H1 (cell line): ENCODE measurements at regions not wholly inside any gene's neighbourhood (a gene's known extent, or its start where the extent isn't known, plus 50 kb on each side); places are given as distances from the start of the nearest gene placed in this dataset.

ENCODE experiments used
- ATF3 ChIP-seq: IDR thresholded peaks from 2 replicates; pipeline ENCODE4 v1.6.1; 2011; ENCODE audit warnings: low read depth, mild to moderate bottlenecking, low read length; ENCODE audit not compliant: insufficient read depth
- CHD7 ChIP-seq: fragments of 300-600 bp; sonication (generic); IDR thresholded peaks from 2 replicates; pipeline ENCODE4 v1.7.1; 2012; ENCODE audit warnings: low read length, moderate library complexity, mild to moderate bottlenecking, inconsistent platforms; ENCODE audit not compliant: insufficient replicate concordance
- JUN ChIP-seq: IDR thresholded peaks from 2 replicates; pipeline ENCODE4 v1.6.1; 2011; ENCODE audit warnings: low read depth, mild to moderate bottlenecking, improper control_type of control experiment, low read length
- SIN3A ChIP-seq, 2 experiments: IDR thresholded peaks in 1 of 2; conservative IDR thresholded peaks in 1 of 2; 2 replicates each; pipeline ENCODE4 v1.6.1; 2011 to 2012; ENCODE audit warnings: low read length in 2 of 2, improper control_type of control experiment in 1 of 2, low read depth in 1 of 2, mild to moderate bottlenecking in 1 of 2
- SIRT6 ChIP-seq: IDR thresholded peaks from one replicate; pipeline ENCODE4 v1.7.1; 2012; ENCODE audit warnings: low read length, inconsistent platforms
- TCF12 ChIP-seq: IDR thresholded peaks from 2 replicates; pipeline ENCODE4 v1.6.1; 2011; ENCODE audit warnings: low read depth, mild to moderate bottlenecking, low read length

- TF ChIP-seq CHD7 (no peak), ATF3 (no peak), JUN (no peak), SIRT6 (no peak), TCF12 (no peak), SIN3A (conservative IDR thresholded peaks at IDR 0.05 in 1 of 2, IDR thresholded peaks at IDR 0.05 in 1 of 2; ENCODE audit: low read depth in 1 of 2, low read length in 2 of 2) (no peak)
These were observed 484.3 kb upstream of the SEMA3A start (continued) for GRCh38 chr7:84678841-84679240.
